ENCODE measurements at regions not wholly inside any gene's neighbourhood (a gene's known extent, or its start where the extent isn't known, plus 50 kb on each side); places are given as distances from the start of the nearest gene placed in this dataset.
"Not testable (repeated sequence)": the region's sequence is repeated elsewhere in the genome, so short reads cannot be mapped to it uniquely, and the experiment has no call there.

- no peak for DNase-seq
These were observed 121.0 kb upstream of the KYNU start for GRCh38 chr2:142756430-142756829.

- no peak for DNase-seq
These were observed 122.3 kb upstream of the KYNU start for GRCh38 chr2:142755191-142755590.

- no peak for DNase-seq
These were observed 123.3 kb upstream of the KYNU start for GRCh38 chr2:142754182-142754581.

GRCh38 chr2:142750858-142751257, 126.6 kb upstream of the KYNU start:
- DNase-seq, result no peak

- no peak for DNase-seq
These were observed 128.8 kb upstream of the KYNU start for GRCh38 chr2:142748559-142749099.

- no peak for DNase-seq
These were observed 131.8 kb upstream of the KYNU start for GRCh38 chr2:142745691-142746090.

- DNase-seq, result no peak
These were observed 134.9 kb upstream of the KYNU start for GRCh38 chr2:142742371-142743214.

GRCh38 chr2:142741764-142742269, 135.6 kb upstream of the KYNU start:
- no peak for DNase-seq

GRCh38 chr2:142734770-142735169, 142.7 kb upstream of the KYNU start:
- DNase-seq, result no peak

- DNase-seq, result no peak
These were observed 143.2 kb upstream of the KYNU start for GRCh38 chr2:142734231-142734630.

GRCh38 chr2:142729814-142730213, 147.7 kb upstream of the KYNU start:
- DNase-seq, result not testable (repeated sequence)

- DNase-seq, result not testable (repeated sequence)
These were observed 149.5 kb upstream of the KYNU start for GRCh38 chr2:142727821-142728478.

- DNase-seq, result no peak
These were observed 152.1 kb upstream of the KYNU start for GRCh38 chr2:142725386-142725785.

- DNase-seq, result no peak
These were observed 152.6 kb upstream of the KYNU start for GRCh38 chr2:142724713-142725349.

GRCh38 chr2:142724186-142724585, 153.3 kb upstream of the KYNU start:
- no peak for DNase-seq

GRCh38 chr2:142723236-142723635, 154.2 kb upstream of the KYNU start:
- DNase-seq, result no peak

GRCh38 chr2:142722569-142722968, 154.9 kb upstream of the KYNU start:
- DNase-seq, result no peak

GRCh38 chr2:142722086-142722485, 155.4 kb upstream of the KYNU start:
- DNase-seq, result no peak

GRCh38 chr2:142721015-142721414, 156.4 kb upstream of the KYNU start:
- no peak for DNase-seq

- DNase-seq, result peak; percentile 38
These were observed 158.8 kb upstream of the KYNU start for GRCh38 chr2:142718576-142719155.

GRCh38 chr2:142716463-142717242, 160.8 kb upstream of the KYNU start:
- DNase-seq, result no peak

- DNase-seq, result no peak
These were observed 162.9 kb upstream of the KYNU start for GRCh38 chr2:142714600-142714999.
